ENCODE measurements at regions not wholly inside any gene's neighbourhood (a gene's known extent, or its start where the extent isn't known, plus 50 kb on each side); places are given as distances from the start of the nearest gene placed in this dataset.
"Not testable (repeated sequence)": the region's sequence is repeated elsewhere in the genome, so short reads cannot be mapped to it uniquely, and the experiment has no call there.

DNA sequence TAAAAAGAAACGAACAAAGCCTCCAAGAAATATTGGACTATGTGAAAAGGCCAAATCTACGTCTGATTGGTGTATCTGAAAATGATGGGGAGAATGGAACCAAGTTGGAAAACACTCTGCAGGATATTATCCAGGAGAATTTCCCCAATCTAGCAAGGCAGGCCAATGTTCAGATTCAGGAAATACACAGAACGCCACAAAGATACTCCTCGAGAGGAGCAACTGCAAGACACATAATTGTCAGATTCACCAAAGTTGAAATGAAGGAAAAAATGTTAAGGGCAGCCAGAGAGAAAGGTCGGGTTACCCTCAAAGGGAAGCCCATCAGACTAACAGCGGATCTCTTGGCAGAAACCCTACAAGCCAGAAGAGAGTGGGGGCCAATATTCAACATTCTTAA lies 82.2 kb downstream of the SNTN start:
- H4K91ac ChIP-seq (ENCODE audit: insufficient read length, low read depth, low read length); H3K9ac ChIP-seq (ENCODE audit: extremely low read depth, insufficient read length, low read length); H3K27me3 ChIP-seq (ENCODE audit: insufficient read depth, low read length); H3K23ac ChIP-seq (ENCODE audit: insufficient read length, low read depth, low read length); H3K27me3 Mint-ChIP-seq (ENCODE audit: low read depth); H3K9me3 ChIP-seq (ENCODE audit: control insufficient read depth, low read depth, low read length); H3K4me1 ChIP-seq (ENCODE audit: insufficient read depth, low read length); H3K18ac ChIP-seq (ENCODE audit: insufficient read length, low read depth, low read length); H3K4me1 Mint-ChIP-seq; H2BK120ac ChIP-seq (ENCODE audit: low read depth, low read length, poor library complexity, severe bottlenecking); H3K56ac ChIP-seq (ENCODE audit: insufficient read length, low read depth, low read length); H3K14ac ChIP-seq (ENCODE audit: insufficient read depth, low read length); H4K5ac ChIP-seq (ENCODE audit: insufficient read length, low read depth, low read length); H3K4me3 Mint-ChIP-seq; DNase-seq; H2AK5ac ChIP-seq (ENCODE audit: insufficient read length, low read length); H3K23me2 ChIP-seq (ENCODE audit: insufficient read length, low read depth, low read length, poor library complexity, severe bottlenecking); H3K4me2 ChIP-seq (ENCODE audit: insufficient read depth, insufficient read length, low read length); H3K79me1 ChIP-seq (ENCODE audit: insufficient read depth, low read depth, low read length, poor library complexity, severe bottlenecking); H3K79me2 ChIP-seq (ENCODE audit: insufficient read depth, low read length); H3K4ac ChIP-seq (ENCODE audit: low read depth, low read length); H2BK20ac ChIP-seq (ENCODE audit: low read depth, low read length, poor library complexity, severe bottlenecking); H4K8ac ChIP-seq (replicated peaks; ENCODE audit: insufficient read length, low read depth, low read length); H3K27ac Mint-ChIP-seq; H3T11ph ChIP-seq (ENCODE audit: low read length); H2BK15ac ChIP-seq (ENCODE audit: low read depth, low read length); H4K20me1 ChIP-seq (ENCODE audit: control insufficient read depth, insufficient read depth, insufficient read length); H2BK12ac ChIP-seq (ENCODE audit: insufficient read length, low read depth, low read length); H3K27ac ChIP-seq (ENCODE audit: insufficient read length, low read depth, low read length); H2BK5ac ChIP-seq (ENCODE audit: insufficient read length, low read length); H2AFZ ChIP-seq (ENCODE audit: low read length): not testable (repeated sequence)
- Mint-ChIP-seq H3K9me3 (peaks cover 4 to 23% of the 10 kb centered on the region in 2 experiments; a peak in 4 of 5 replicates), H3K36me3 (ENCODE audit: insufficient read depth in 1 of 3, low read depth in 3 of 3) (peaks cover 4 to 23% (median 8%) of the 10 kb centered on the region in 3 experiments; a peak in 6 of 7 replicates)
- no CpG with 5 or more reads among the region's 6 CpGs for WGBS (ENCODE audit: extremely low coverage, insufficient read length, low lambda C conversion rate)

DNA sequence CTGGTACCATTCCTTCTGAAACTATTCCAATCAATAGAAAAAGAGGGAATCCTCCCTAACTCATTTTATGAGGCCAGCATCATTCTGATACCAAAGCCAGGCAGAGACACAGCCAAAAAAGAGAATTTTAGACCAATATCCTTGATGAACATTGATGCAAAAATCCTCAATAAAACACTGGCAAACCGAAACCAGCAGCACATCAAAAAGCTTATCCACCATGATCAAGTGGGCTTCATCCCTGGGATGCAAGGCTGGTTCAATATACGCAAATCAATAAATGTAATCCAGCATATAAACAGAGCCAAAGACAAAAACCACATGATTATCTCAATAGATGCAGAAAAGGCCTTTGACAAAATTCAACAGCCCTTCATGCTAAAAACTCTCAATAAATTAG lies 82.3 kb upstream of the C3orf49 start:
- H3K14ac ChIP-seq (ENCODE audit: insufficient read depth, low read length); H3K4me1 ChIP-seq (ENCODE audit: insufficient read depth, low read length); H4K5ac ChIP-seq (ENCODE audit: insufficient read length, low read depth, low read length); H3K4me3 Mint-ChIP-seq; H3K9me3 ChIP-seq (ENCODE audit: control insufficient read depth, low read depth, low read length); H3K18ac ChIP-seq (ENCODE audit: insufficient read length, low read depth, low read length); H3K4ac ChIP-seq (ENCODE audit: low read depth, low read length); H2AFZ ChIP-seq (ENCODE audit: low read length); H2AK5ac ChIP-seq (ENCODE audit: insufficient read length, low read length); H3K23ac ChIP-seq (ENCODE audit: insufficient read length, low read depth, low read length); H2BK120ac ChIP-seq (ENCODE audit: low read depth, low read length, poor library complexity, severe bottlenecking); H3K23me2 ChIP-seq (ENCODE audit: insufficient read length, low read depth, low read length, poor library complexity, severe bottlenecking); H2BK20ac ChIP-seq (ENCODE audit: low read depth, low read length, poor library complexity, severe bottlenecking); H2BK15ac ChIP-seq (ENCODE audit: low read depth, low read length); H3K27me3 ChIP-seq (ENCODE audit: insufficient read depth, low read length); DNase-seq; H3K27ac ChIP-seq (ENCODE audit: insufficient read length, low read depth, low read length); H3K79me1 ChIP-seq (ENCODE audit: insufficient read depth, low read depth, low read length, poor library complexity, severe bottlenecking); H3K56ac ChIP-seq (ENCODE audit: insufficient read length, low read depth, low read length); H4K20me1 ChIP-seq (ENCODE audit: control insufficient read depth, insufficient read depth, insufficient read length); H2BK5ac ChIP-seq (ENCODE audit: insufficient read length, low read length); H4K91ac ChIP-seq (ENCODE audit: insufficient read length, low read depth, low read length); H3K79me2 ChIP-seq (ENCODE audit: insufficient read depth, low read length); H3K27me3 Mint-ChIP-seq (ENCODE audit: low read depth); H3K9ac ChIP-seq (ENCODE audit: extremely low read depth, insufficient read length, low read length); H3K27ac Mint-ChIP-seq; H3K4me2 ChIP-seq (ENCODE audit: insufficient read depth, insufficient read length, low read length); H4K8ac ChIP-seq (replicated peaks; ENCODE audit: insufficient read length, low read depth, low read length); H3T11ph ChIP-seq (ENCODE audit: low read length); H2BK12ac ChIP-seq (ENCODE audit: insufficient read length, low read depth, low read length); H3K4me1 Mint-ChIP-seq: not testable (repeated sequence)
- peaks cover 3 to 17% of the 10 kb centered on the region in 2 experiments; a peak in 4 of 5 replicates for H3K9me3 Mint-ChIP-seq
- peaks cover 4 to 16% (median 5%) of the 10 kb centered on the region in 3 experiments; a peak in 6 of 7 replicates for H3K36me3 Mint-ChIP-seq (ENCODE audit: insufficient read depth in 1 of 3, low read depth in 3 of 3)
- WGBS (ENCODE audit: extremely low coverage, insufficient read length, low lambda C conversion rate) = no CpG with 5 or more reads among the region's 2 CpGs
